ENCODE measurements at regions not wholly inside any gene's neighbourhood (a gene's known extent, or its start where the extent isn't known, plus 50 kb on each side); places are given as distances from the start of the nearest gene placed in this dataset.

- TF ChIP-seq NAIF1 (CRISPR knock-in tag; IDR thresholded peaks at IDR 0.05; ENCODE audit: borderline replicate concordance) (no peak), ZNF556 (CRISPR knock-in tag; IDR thresholded peaks at IDR 0.05; ENCODE audit: borderline replicate concordance) (no peak), ZNF362 (CRISPR knock-in tag; IDR thresholded peaks at IDR 0.05; ENCODE audit: borderline replicate concordance) (peak; percentile 72; the same call in 1 of the 2 replicates), JDP2 (CRISPR knock-in tag; IDR thresholded peaks at IDR 0.05; ENCODE audit: borderline replicate concordance) (no peak), ZNF576 (CRISPR knock-in tag; IDR thresholded peaks at IDR 0.05) (no peak), ATF5 (CRISPR knock-in tag; IDR thresholded peaks at IDR 0.05; ENCODE audit: low read depth) (no peak), ZNF704 (CRISPR knock-in tag; IDR thresholded peaks at IDR 0.05; ENCODE audit: borderline replicate concordance) (no peak), ZNF24 (IDR thresholded peaks at IDR 0.05) (0 out of 2 replicates have a peak, but pooled peaks have one; percentile 29), ZBTB21 (CRISPR knock-in tag; IDR thresholded peaks at IDR 0.05) (peak; percentile 56; the same call in 1 of the 2 replicates), IKZF5 (CRISPR knock-in tag; IDR thresholded peaks at IDR 0.05) (peak; percentile 92), ZSCAN25 (CRISPR knock-in tag; IDR thresholded peaks at IDR 0.05) (no peak), ZNF549 (CRISPR knock-in tag; IDR thresholded peaks at IDR 0.05) (no peak), KIAA2018 (CRISPR knock-in tag; IDR thresholded peaks at IDR 0.05; ENCODE audit: borderline replicate concordance) (no peak), ZNF282 (IDR thresholded peaks at IDR 0.05; ENCODE audit: partially characterized antibody) (no peak), NR3C1 (CRISPR knock-in tag; IDR thresholded peaks at IDR 0.05) (no peak), ZNF292 (CRISPR knock-in tag; IDR thresholded peaks at IDR 0.05; ENCODE audit: borderline replicate concordance, low read depth) (0 out of 2 replicates have a peak, but pooled peaks have one; percentile 60), ZNF274 (CRISPR knock-in tag; IDR thresholded peaks at IDR 0.05) (no peak)
Observed at GRCh38 chr2:215833531-215834162, 179.7 kb downstream of the MREG start (continued).

All from HepG2 (cell line).